Parathyroid adenoma (tissue), 2 donors: ENCODE measurements at regions not wholly inside any gene's neighbourhood (a gene's known extent, or its start where the extent isn't known, plus 50 kb on each side); places are given as distances from the start of the nearest gene placed in this dataset.

Experiments used
- H2AFZ ChIP-seq: fragments of 300-600 bp; sonication (generic); one replicate; pipeline ENCODE4 v1.7.0; 2017; ENCODE audit warnings: antibody characterized with exemption, mild to moderate bottlenecking
- H3K27ac ChIP-seq: fragments of 300-600 bp; sonication (generic); one replicate; pipeline ENCODE4 v1.7.0; 2017
- H3K27me3 ChIP-seq: fragments of 300-600 bp; sonication (generic); one replicate; pipeline ENCODE4 v1.7.0; 2017; ENCODE audit warnings: low read length; ENCODE audit not compliant: control insufficient read depth, insufficient read depth
- H3K36me3 ChIP-seq: fragments of 300-600 bp; sonication (generic); one replicate; pipeline ENCODE4 v1.7.0; 2017; ENCODE audit warnings: low read length; ENCODE audit not compliant: control insufficient read depth, insufficient read depth
- H3K4me1 ChIP-seq: fragments of 300-600 bp; sonication (generic); one replicate; pipeline ENCODE4 v1.7.0; 2017; ENCODE audit warnings: control low read depth
- H3K4me2 ChIP-seq: fragments of 300-600 bp; sonication (generic); one replicate; pipeline ENCODE4 v1.7.0; 2017; ENCODE audit warnings: low read length
- H3K4me3 ChIP-seq: fragments of 300-600 bp; sonication (generic); one replicate; pipeline ENCODE4 v1.7.0; 2017; ENCODE audit warnings: low read depth, low read length
- H3K79me2 ChIP-seq: fragments of 300-600 bp; sonication (generic); one replicate; pipeline ENCODE4 v1.7.0; 2017; ENCODE audit warnings: control low read depth
- H3K9ac ChIP-seq: fragments of 300-600 bp; sonication (generic); one replicate; pipeline ENCODE4 v1.7.0; 2017; ENCODE audit warnings: mild to moderate bottlenecking
- H3K9me3 ChIP-seq: fragments of 300-600 bp; sonication (generic); one replicate; pipeline ENCODE4 v1.7.0; 2017; ENCODE audit warnings: low read length; ENCODE audit not compliant: control insufficient read depth
- TF ChIP-seq, protein P1 (sequence below): fragments of 300-600 bp; sonication (generic); IDR thresholded peaks from one replicate; pipeline ENCODE4 v1.7.0; 2017; ENCODE audit warnings: antibody characterized with exemption, mild to moderate bottlenecking
- donor health status: primary hyperparathyroidism.

DNA sequence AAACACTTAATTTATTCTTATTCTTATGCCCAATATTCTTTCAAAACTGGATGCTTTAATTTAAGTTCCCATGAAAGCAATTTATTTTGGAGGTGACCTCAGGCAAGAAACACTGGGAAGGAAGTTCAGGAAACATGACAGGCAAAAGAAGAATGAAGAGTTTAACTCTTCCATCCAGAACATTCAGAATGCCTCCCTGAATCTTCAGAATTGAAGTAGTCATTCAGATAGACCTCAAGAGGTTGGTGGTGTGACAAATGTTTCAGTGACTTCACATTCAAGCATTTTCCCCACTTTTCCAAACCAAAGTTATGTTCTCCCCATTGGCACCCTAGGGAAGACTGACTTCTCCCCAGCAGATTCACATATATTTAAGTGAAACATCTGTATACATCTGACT lies 110.5 kb downstream of the HAO1 start:
- Histone ChIP-seq H3K36me3 (no peaks in the 10 kb centered on the region), H3K27me3 (no peaks in the 10 kb centered on the region)
- TF ChIP-seq, protein P1, sequence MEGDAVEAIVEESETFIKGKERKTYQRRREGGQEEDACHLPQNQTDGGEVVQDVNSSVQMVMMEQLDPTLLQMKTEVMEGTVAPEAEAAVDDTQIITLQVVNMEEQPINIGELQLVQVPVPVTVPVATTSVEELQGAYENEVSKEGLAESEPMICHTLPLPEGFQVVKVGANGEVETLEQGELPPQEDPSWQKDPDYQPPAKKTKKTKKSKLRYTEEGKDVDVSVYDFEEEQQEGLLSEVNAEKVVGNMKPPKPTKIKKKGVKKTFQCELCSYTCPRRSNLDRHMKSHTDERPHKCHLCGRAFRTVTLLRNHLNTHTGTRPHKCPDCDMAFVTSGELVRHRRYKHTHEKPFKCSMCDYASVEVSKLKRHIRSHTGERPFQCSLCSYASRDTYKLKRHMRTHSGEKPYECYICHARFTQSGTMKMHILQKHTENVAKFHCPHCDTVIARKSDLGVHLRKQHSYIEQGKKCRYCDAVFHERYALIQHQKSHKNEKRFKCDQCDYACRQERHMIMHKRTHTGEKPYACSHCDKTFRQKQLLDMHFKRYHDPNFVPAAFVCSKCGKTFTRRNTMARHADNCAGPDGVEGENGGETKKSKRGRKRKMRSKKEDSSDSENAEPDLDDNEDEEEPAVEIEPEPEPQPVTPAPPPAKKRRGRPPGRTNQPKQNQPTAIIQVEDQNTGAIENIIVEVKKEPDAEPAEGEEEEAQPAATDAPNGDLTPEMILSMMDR: no peak

More for the DNA sequence above, 110.5 kb downstream of the HAO1 start:
- Histone ChIP-seq H3K4me2 (no peak overlapping the region), H2AFZ (no peak overlapping the region), H3K4me1 (no peaks in the 10 kb centered on the region), H3K9me3 (no peaks in the 10 kb centered on the region), H3K9ac (no peak overlapping the region), H3K4me3 (no peak overlapping the region), H3K79me2 (no peaks in the 10 kb centered on the region), H3K27ac (no peak overlapping the region)
